A549 (cell line): ENCODE measurements at regions not wholly inside any gene's neighbourhood (a gene's known extent, or its start where the extent isn't known, plus 50 kb on each side); places are given as distances from the start of the nearest gene placed in this dataset.
A peak's percentile ranks its signal among the peaks of the same experiment; 100 is the strongest.
"Not testable (repeated sequence)": the region's sequence is repeated elsewhere in the genome, so short reads cannot be mapped to it uniquely, and the experiment has no call there.

Experiments
- ATAC-seq, 2 experiments: fragments of 200-7000 bp in 1 of 2; fragments of >200 bp in 1 of 2; cut with Nextera tagmentation in 1 of 2; cut with Tn5 transposase in 1 of 2; 3 replicates each; pipeline versions ENCODE4 v1.8.0 to v1.9.1; 2018 to 2020; ENCODE audit warnings: mild to moderate bottlenecking in 1 of 2, moderate library complexity in 1 of 2
- CTCF ChIA-PET: fragments of 300-600 bp; sonication (Branson Sonifier 250); formaldehyde crosslinking; extraction: SDS; loops from one replicate; lab custom pipeline; 2021; ENCODE audit warnings: antibody characterized with exemption, inconsistent platforms; lab: Yijun Ruan, JAX
- POLR2A ChIA-PET: fragments of 350-600 bp; formaldehyde crosslinking; extraction: SDS; loops from one replicate; lab custom pipeline; 2021; ENCODE audit warnings: antibody characterized with exemption, inconsistent platforms; lab: Yijun Ruan, JAX
- DNase-seq, 2 experiments: peaks; one replicate each; pipeline versions ENCODE4 v3.0.0 to v3.0.0-alpha.2; 2011 to 2016; ENCODE audit warnings: low read depth in 1 of 2, low spot score in 1 of 2
- FAIRE-seq: peaks from 2 replicates; lab custom pipeline; 2011; peaks lifted over from hg19 to GRCh38; lab: Jason Lieb, UNC
- H3K27ac ChIP-seq, 2 experiments: fragments of >200 bp; sonication (Bioruptor Twin); formaldehyde crosslinking; 3 replicates each; pipeline ENCODE4 v1.5.1; 2016 to 2017
- H3K4me1 ChIP-seq: fragments of >200 bp; sonication (Bioruptor Twin); formaldehyde crosslinking; 3 replicates; pipeline ENCODE4 v1.6.1; 2016
- H3K4me2 ChIP-seq: fragments of >200 bp; sonication (Bioruptor Twin); formaldehyde crosslinking; 3 replicates; pipeline ENCODE4 v1.6.1; 2016
- H3K4me3 ChIP-seq: fragments of >200 bp; sonication (Bioruptor Twin); formaldehyde crosslinking; 3 replicates; pipeline ENCODE4 v1.5.1; 2016
- H3K9me3 ChIP-seq: fragments of >200 bp; sonication (Bioruptor Twin); formaldehyde crosslinking; 3 replicates; pipeline ENCODE4 v1.6.1; 2016
- BCL3 ChIP-seq: fragments of >200 bp; sonication (Bioruptor Twin); formaldehyde crosslinking; IDR thresholded peaks from 3 replicates; pipeline ENCODE4 v1.6.1; 2016
- CHD2 ChIP-seq: fragments of 150-350 bp; IDR thresholded peaks from 2 replicates; pipeline ENCODE4 v1.6.1; 2014; ENCODE audit warnings: low read length; ENCODE audit not compliant: partially characterized antibody
- EHMT2 ChIP-seq: fragments of 200-600 bp; sonication (generic); IDR thresholded peaks from 2 replicates; pipeline ENCODE4 v1.6.1; 2016; ENCODE audit warnings: antibody characterized with exemption, low read depth, mild to moderate bottlenecking, moderate library complexity
- ELK1 ChIP-seq: fragments of 150-350 bp; IDR thresholded peaks from 2 replicates; pipeline ENCODE4 v1.6.1; 2014; ENCODE audit warnings: low read depth, mild to moderate bottlenecking, low read length
- HOXB13 ChIP-seq: fragments of 250-450 bp; sonication (Bioruptor Pico); IDR thresholded peaks from 2 replicates; pipeline ENCODE4 v1.5.0; 2020; ENCODE audit warnings: low read depth, mild to moderate bottlenecking, moderate library complexity
- MAFK ChIP-seq: fragments of 450-650 bp; IDR thresholded peaks from 2 replicates; pipeline ENCODE4 v1.6.1; 2014; ENCODE audit not compliant: partially characterized antibody
- MAZ ChIP-seq: fragments of 150-350 bp; IDR thresholded peaks from 2 replicates; pipeline ENCODE4 v1.6.1; 2014; ENCODE audit warnings: antibody characterized with exemption, low read depth, low read length, borderline replicate concordance
- MYC ChIP-seq: IDR thresholded peaks from 2 replicates; pipeline ENCODE4 v1.6.1; 2012; ENCODE audit warnings: mild to moderate bottlenecking, inconsistent platforms, low read length, improper control_type of control experiment, borderline replicate concordance
- NFE2L2 ChIP-seq: fragments of 150-350 bp; conservative IDR thresholded peaks from 2 replicates; pipeline ENCODE4 v1.6.1; 2014; ENCODE audit warnings: low read length
- NR3C1 ChIP-seq: fragments of >200 bp; sonication (Bioruptor Twin); formaldehyde crosslinking; IDR thresholded peaks from 3 replicates; pipeline ENCODE4 v1.6.1; 2017
- PHF8 ChIP-seq: fragments of 200-600 bp; sonication (generic); IDR thresholded peaks from 2 replicates; pipeline ENCODE4 v1.6.1; 2016; ENCODE audit warnings: low read depth, mild to moderate bottlenecking, antibody characterized with exemption, moderate library complexity, borderline replicate concordance
- POLR2AphosphoS2 ChIP-seq: conservative IDR thresholded peaks from 2 replicates; pipeline ENCODE4 v1.6.1; 2012; ENCODE audit warnings: low read length, improper control_type of control experiment, inconsistent platforms
- SMC3 ChIP-seq: fragments of >200 bp; sonication (Bioruptor Twin); formaldehyde crosslinking; IDR thresholded peaks from 3 replicates; pipeline ENCODE4 v1.6.1; 2018; ENCODE audit warnings: inconsistent platforms
- whole genome bisulfite sequencing: methylation state at CpG from one replicate; pipeline ENCODE4 v1.1.6; 2017; ENCODE audit errors: missing lambda C conversion rate; 5-methylcytosine and 5-hydroxymethylcytosine counted together

- TF ChIP-seq BCL3 (no peak), ELK1 (no peak)
- TF ChIP-seq, all 56 proteins: peak for 0
Observed at GRCh38 chrX:42375086-42375485, 402.9 kb downstream of the PPP1R2C start (continued).

- FAIRE-seq: no peak
- Histone ChIP-seq H3K4me3 (no peak overlapping the region), H3K27ac (no peak overlapping the region), H3K4me2 (no peak overlapping the region), H3K9me3 (no peaks in the 10 kb centered on the region), H3K4me1 (no peaks in the 10 kb centered on the region)
- ATAC-seq: no peak
- TF ChIP-seq HOXB13 (CRISPR knock-in tag) (no peak), CHD2 (no peak), PHF8 (no peak), MYC (no peak), MAFK (no peak), NR3C1 (no peak), EHMT2 (no peak), SMC3 (no peak), POLR2AphosphoS2 (no peak)
- 36% methylated on average over 2 of the region's 2 CpGs for WGBS
- DNase-seq: no peak
- CTCF ChIA-PET: no interaction called here
- POLR2A ChIA-PET: no interaction called here
Observed at GRCh38 chrX:42366181-42366580, 411.8 kb downstream of the PPP1R2C start.

- H3K27ac ChIP-seq: no peak overlapping the region
- FAIRE-seq (no peak), ATAC-seq (no peak), DNase-seq (no peak)
- H3K4me3 ChIP-seq: no peak overlapping the region
- POLR2A ChIA-PET: no interaction called here
- H3K9me3 ChIP-seq: no peaks in the 10 kb centered on the region
- no peak overlapping the region for H3K4me2 ChIP-seq
- TF ChIP-seq MAZ (no peak), NFE2L2 (0 out of 2 replicates have a peak, but pooled peaks have one; percentile 40), MAFK (peak; percentile 96)
- H3K4me1 ChIP-seq: no peaks in the 10 kb centered on the region
- 36% methylated on average over 1 of the region's 1 CpG for WGBS
- CTCF ChIA-PET: no interaction called here
Observed at GRCh38 chrX:42362219-42362618, 415.7 kb downstream of the PPP1R2C start.

GRCh38 chrX:42342981-42343380 lies 419.6 kb upstream of the CASK start:
- ATAC-seq, H3K4me2 ChIP-seq, H3K4me1 ChIP-seq, POLR2A ChIA-PET, FAIRE-seq, H3K4me3 ChIP-seq, H3K9me3 ChIP-seq, DNase-seq, CTCF ChIA-PET, H3K27ac ChIP-seq: not testable (repeated sequence)
- 0% methylated on average over 1 of the region's 3 CpGs for WGBS
